HEK293T (cell line): ENCODE measurements at regions not wholly inside any gene's neighbourhood (a gene's known extent, or its start where the extent isn't known, plus 50 kb on each side); places are given as distances from the start of the nearest gene placed in this dataset.

Source experiments
- CTCF ChIA-PET: fragments of 350-600 bp; formaldehyde crosslinking; extraction: SDS; loops from one replicate; lab custom pipeline; 2021; ENCODE audit warnings: antibody characterized with exemption, inconsistent platforms; lab: Yijun Ruan, JAX
- POLR2A ChIA-PET: fragments of 350-600 bp; formaldehyde crosslinking; extraction: SDS; loops from one replicate; lab custom pipeline; 2020; ENCODE audit warnings: antibody characterized with exemption, inconsistent platforms; lab: Yijun Ruan, JAX
- DNase-seq: peaks from one replicate; pipeline ENCODE4 v3.0.0; 2012; ENCODE audit warnings: mixed read lengths; ENCODE audit errors: extremely low spot score
- ARNT ChIP-seq: fragments of 450-650 bp; IDR thresholded peaks from 2 replicates; pipeline ENCODE4 v1.6.1; 2017; ENCODE audit warnings: mild to moderate bottlenecking
- BHLHE40 ChIP-seq: fragments of 450-650 bp; IDR thresholded peaks from 2 replicates; pipeline ENCODE4 v1.6.1; 2016; ENCODE audit warnings: mild to moderate bottlenecking, moderate library complexity, borderline replicate concordance
- CTBP1 ChIP-seq: fragments of 450-650 bp; IDR thresholded peaks from 2 replicates; pipeline ENCODE4 v1.6.1; 2016; ENCODE audit warnings: borderline replicate concordance
- ELF4 ChIP-seq: fragments of 450-650 bp; IDR thresholded peaks from 2 replicates; pipeline ENCODE4 v1.6.1; 2017; ENCODE audit warnings: antibody characterized with exemption
- FOXA1 ChIP-seq: fragments of 450-650 bp; IDR thresholded peaks from 2 replicates; pipeline ENCODE4 v1.6.1; 2016; ENCODE audit warnings: mild to moderate bottlenecking
- FOXK2 ChIP-seq: fragments of 450-650 bp; IDR thresholded peaks from 2 replicates; pipeline ENCODE4 v1.6.1; 2016; ENCODE audit warnings: mild to moderate bottlenecking
- FOXM1 ChIP-seq: fragments of 450-650 bp; IDR thresholded peaks from 2 replicates; pipeline ENCODE4 v1.6.1; 2017; ENCODE audit warnings: mild to moderate bottlenecking, borderline replicate concordance
- HDGF ChIP-seq: fragments of 450-650 bp; IDR thresholded peaks from 2 replicates; pipeline ENCODE4 v1.6.1; 2017; ENCODE audit warnings: antibody characterized with exemption, borderline replicate concordance
- L3MBTL2 ChIP-seq: fragments of 450-650 bp; conservative IDR thresholded peaks from 2 replicates; pipeline ENCODE4 v1.6.1; 2016; ENCODE audit warnings: mild to moderate bottlenecking
- LEF1 ChIP-seq: fragments of 450-650 bp; IDR thresholded peaks from 2 replicates; pipeline ENCODE4 v1.6.1; 2017; ENCODE audit warnings: mild to moderate bottlenecking, borderline replicate concordance
- NFRKB ChIP-seq: fragments of 450-650 bp; IDR thresholded peaks from 2 replicates; pipeline ENCODE4 v1.6.1; 2016; ENCODE audit warnings: mild to moderate bottlenecking, moderate library complexity
- SP1 ChIP-seq: fragments of 450-650 bp; IDR thresholded peaks from 2 replicates; pipeline ENCODE4 v1.6.1; 2017
- SUZ12 ChIP-seq: fragments of 450-650 bp; IDR thresholded peaks from 2 replicates; pipeline ENCODE4 v1.6.1; 2016; ENCODE audit warnings: mild to moderate bottlenecking
- TARDBP ChIP-seq: fragments of 450-650 bp; IDR thresholded peaks from 2 replicates; pipeline ENCODE4 v1.6.1; 2016
- ZNF384 ChIP-seq: fragments of 450-650 bp; IDR thresholded peaks from 2 replicates; pipeline ENCODE4 v1.6.1; 2016
- TF ChIP-seq, protein P1 (sequence below): fragments of 450-650 bp; IDR thresholded peaks from 2 replicates; pipeline ENCODE4 v1.6.1; 2016

DNA sequence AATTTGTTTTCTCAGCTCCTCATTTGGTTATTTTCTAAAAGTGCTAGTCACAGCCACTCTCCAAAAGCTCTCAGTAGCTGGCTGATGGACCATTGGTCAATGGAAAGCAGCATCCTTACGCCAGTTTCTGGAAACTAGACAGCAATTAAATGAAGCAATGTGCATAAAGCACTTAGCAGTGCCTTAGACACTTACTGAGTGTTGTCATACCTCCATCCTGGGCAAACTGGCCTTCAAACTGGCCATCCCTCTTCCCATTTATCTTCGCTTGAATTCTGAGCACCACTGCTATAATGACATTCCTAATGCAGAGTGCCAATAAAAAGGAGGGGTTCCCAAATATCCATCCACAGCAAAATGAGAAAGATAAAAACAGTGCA is 209.2 kb downstream of the ENC1 start:
- TF ChIP-seq TARDBP (no peak), FOXM1 (no peak), CTBP1 (no peak), ARNT (no peak), BHLHE40 (no peak), L3MBTL2 (no peak), ZNF384 (no peak), FOXA1 (no peak), NFRKB (no peak), SUZ12 (no peak), HDGF (no peak), SP1 (no peak)
- TF ChIP-seq, protein P1, sequence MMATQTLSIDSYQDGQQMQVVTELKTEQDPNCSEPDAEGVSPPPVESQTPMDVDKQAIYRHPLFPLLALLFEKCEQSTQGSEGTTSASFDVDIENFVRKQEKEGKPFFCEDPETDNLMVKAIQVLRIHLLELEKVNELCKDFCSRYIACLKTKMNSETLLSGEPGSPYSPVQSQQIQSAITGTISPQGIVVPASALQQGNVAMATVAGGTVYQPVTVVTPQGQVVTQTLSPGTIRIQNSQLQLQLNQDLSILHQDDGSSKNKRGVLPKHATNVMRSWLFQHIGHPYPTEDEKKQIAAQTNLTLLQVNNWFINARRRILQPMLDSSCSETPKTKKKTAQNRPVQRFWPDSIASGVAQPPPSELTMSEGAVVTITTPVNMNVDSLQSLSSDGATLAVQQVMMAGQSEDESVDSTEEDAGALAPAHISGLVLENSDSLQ, result no peak
- DNase-seq, result no peak
- POLR2A ChIA-PET, result no interaction called here
- CTCF ChIA-PET, result no interaction called here

DNA sequence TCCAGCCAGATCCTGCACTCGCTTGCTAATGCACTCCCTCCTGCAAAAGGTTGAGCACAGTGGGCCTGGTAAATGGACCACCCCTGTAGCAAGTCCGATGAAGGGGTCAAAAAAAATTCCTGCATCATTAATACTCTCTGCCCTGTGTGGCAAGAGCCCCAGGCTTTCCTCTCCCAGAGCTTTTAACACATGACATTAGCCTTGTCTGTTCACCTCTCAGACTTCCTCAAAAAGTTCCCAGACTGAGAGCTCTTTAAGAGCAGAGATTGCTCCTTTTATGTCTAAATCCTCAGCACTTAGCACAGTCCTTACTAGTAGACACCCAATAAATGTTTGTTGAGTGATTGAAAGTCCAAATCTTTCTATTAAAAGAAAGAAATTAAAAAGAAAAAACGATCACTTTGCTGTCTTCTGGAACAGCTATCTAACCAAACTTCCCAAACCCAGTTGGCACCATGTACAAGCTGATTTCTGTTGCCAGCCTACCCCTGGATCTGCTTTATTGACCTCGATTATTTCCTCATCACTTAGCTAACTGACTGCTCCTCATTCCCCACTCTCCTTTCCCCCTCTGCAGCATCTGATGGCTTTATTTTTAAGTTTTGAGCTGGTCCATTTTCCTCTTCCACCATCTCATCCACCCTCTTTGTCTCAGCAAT is 209.8 kb downstream of the ENC1 start:
- CTCF ChIA-PET, result no interaction called here
- POLR2A ChIA-PET, result no interaction called here
- TF ChIP-seq FOXK2 (no peak), NFRKB (no peak), SP1 (no peak), CTBP1 (no peak)
- no peak for DNase-seq

DNA sequence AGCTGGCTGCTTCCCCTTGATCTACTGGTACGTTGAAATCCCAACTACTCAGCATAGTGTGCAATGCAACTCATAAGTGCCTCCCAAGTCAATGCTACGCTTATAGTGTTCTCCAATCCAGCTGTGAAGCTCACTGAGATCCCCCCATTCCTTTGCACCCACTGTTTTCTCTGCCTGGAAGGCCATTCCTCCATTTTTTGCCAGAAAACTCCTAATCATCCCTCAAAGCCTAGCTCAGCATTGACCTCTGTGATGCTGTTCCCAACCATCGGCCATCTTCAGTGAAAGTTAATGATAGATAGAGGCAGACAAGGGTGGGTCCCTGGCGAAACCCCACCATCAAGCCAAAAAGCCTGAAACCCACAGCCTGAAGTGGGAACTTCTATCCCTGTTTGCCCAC is 211.0 kb downstream of the ENC1 start:
- POLR2A ChIA-PET, result no interaction called here
- TF ChIP-seq NFRKB, result no peak
- no peak for TF ChIP-seq BHLHE40
- TF ChIP-seq L3MBTL2, result no peak
- no peak for TF ChIP-seq SP1
- TF ChIP-seq LEF1, result no peak
- no peak for TF ChIP-seq FOXK2
- no peak for TF ChIP-seq TARDBP
- TF ChIP-seq, protein P1, result no peak
- no peak for TF ChIP-seq ARNT
- TF ChIP-seq FOXM1, result no peak
- TF ChIP-seq SUZ12, result no peak
- TF ChIP-seq CTBP1, result no peak
- no peak for TF ChIP-seq ELF4
- TF ChIP-seq ZNF384, result no peak

DNA sequence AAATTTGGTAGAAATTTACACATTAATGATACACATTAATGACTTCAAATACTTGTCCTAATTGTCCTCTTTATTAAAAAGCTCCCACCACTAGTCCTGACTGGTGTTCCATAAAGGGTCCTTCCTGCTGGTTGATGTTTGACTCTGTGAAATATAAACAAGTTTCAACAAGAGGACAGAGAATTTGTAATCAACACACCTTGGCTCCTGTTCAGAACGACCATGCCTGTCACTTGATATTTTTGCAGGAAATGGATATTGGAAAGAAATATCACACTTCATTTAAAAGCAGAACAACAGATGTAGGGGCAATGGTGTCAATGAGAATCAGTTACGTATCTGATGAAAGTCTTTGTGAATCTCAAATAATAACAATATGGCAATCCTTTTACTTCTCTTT is 211.7 kb downstream of the ENC1 start:
- POLR2A ChIA-PET, result no interaction called here
- CTCF ChIA-PET, result no interaction called here
- no peak for DNase-seq

More for the DNA sequence above, 211.0 kb downstream of the ENC1 start:
- DNase-seq, result no peak
- CTCF ChIA-PET, result interaction anchor here (0.7 kb wide), 1 partner anchor 220 kb away, joined by 6 read pairs; no protein-coding TSS in a partner anchor

DNA sequence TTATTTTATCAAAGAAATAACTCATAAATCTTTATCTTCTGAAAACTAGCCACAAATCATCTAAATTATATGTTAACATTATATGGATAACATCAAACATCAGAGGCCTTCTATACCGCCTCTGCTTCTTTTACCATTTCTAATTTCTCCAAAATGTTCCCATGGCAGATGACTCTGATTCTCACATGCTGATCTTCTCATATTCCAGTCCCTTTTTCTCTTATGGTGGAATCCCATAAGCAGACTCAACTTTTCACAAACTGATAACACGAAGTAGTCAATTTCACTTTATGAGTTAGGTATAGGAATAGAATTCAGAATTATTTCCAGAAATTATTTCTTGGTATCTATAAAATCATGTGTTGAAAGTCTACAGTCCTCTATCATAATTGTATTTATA is 212.3 kb downstream of the ENC1 start:
- TF ChIP-seq FOXA1 (no peak), SUZ12 (no peak), NFRKB (no peak), L3MBTL2 (no peak), ZNF384 (no peak), SP1 (no peak), ELF4 (no peak), ARNT (no peak), LEF1 (no peak), HDGF (no peak), CTBP1 (no peak), TARDBP (no peak), FOXM1 (no peak), BHLHE40 (no peak), FOXK2 (no peak)
- TF ChIP-seq, protein P1, result no peak
- CTCF ChIA-PET, result no interaction called here
- POLR2A ChIA-PET, result no interaction called here
- DNase-seq, result no peak

More for the DNA sequence above, 211.7 kb downstream of the ENC1 start:
- TF ChIP-seq ELF4 (no peak), L3MBTL2 (no peak), NFRKB (no peak), BHLHE40 (no peak), SUZ12 (no peak), TARDBP (no peak), CTBP1 (no peak), FOXK2 (no peak), ZNF384 (no peak), FOXA1 (no peak), SP1 (no peak)
- TF ChIP-seq, protein P1, result no peak

DNA sequence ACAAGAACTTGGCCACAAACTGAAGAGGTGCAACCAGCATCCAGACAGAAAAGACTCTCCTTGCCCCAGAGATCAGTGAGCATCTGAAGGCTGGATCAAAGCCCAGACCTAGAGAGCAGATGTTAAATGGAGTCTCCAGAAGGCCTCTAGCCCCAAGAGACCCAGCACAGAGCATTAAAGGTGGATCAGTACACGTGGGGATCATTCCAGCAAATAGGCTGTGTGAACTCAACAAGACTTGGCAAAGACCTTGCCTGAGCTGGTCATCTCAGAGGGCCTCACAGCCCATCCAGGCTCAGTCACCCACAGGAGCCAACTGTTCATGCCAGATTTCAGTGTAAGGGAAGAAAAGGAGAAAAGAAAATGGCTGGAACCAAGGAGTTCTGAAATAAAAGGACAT is 214.0 kb downstream of the ENC1 start:
- ChIA-PET CTCF (no interaction called here), POLR2A (no interaction called here)
- DNase-seq, result no peak
- TF ChIP-seq L3MBTL2, result no peak
- TF ChIP-seq FOXA1, result no peak
- no peak for TF ChIP-seq FOXK2
- no peak for TF ChIP-seq SUZ12
- no peak for TF ChIP-seq FOXM1
- no peak for TF ChIP-seq CTBP1
- no peak for TF ChIP-seq ELF4
- no peak for TF ChIP-seq TARDBP
- no peak for TF ChIP-seq HDGF
- TF ChIP-seq LEF1, result no peak
- no peak for TF ChIP-seq BHLHE40
- TF ChIP-seq, protein P1, result no peak
- TF ChIP-seq ZNF384, result no peak
- no peak for TF ChIP-seq NFRKB
- TF ChIP-seq ARNT, result no peak
